ENCODE measurements at regions not wholly inside any gene's neighbourhood (a gene's known extent, or its start where the extent isn't known, plus 50 kb on each side); places are given as distances from the start of the nearest gene placed in this dataset.

DNA sequence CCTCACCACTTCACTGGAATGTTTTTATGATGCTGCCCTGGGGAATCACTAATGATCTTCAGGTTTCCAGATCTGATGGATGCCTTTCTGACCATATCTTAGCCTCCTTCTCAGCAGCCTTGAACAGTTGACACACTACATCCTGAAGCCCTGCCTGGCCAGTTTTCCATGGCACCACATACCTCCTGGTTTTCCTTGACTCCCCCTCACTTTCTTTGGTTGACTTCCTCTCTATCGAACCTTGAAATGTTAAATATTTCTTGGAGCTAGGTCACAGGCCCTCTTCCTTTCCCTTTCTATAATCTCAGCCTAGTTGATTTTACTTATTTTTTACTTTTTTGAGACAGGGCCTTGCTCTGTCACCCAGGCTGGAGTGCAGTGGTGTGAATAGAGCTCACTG lies 108.8 kb upstream of the CDK1 start:
- DNase-seq (ENCODE audit: low read depth in 4 of 4, low spot score in 3 of 4), result no peak

DNA sequence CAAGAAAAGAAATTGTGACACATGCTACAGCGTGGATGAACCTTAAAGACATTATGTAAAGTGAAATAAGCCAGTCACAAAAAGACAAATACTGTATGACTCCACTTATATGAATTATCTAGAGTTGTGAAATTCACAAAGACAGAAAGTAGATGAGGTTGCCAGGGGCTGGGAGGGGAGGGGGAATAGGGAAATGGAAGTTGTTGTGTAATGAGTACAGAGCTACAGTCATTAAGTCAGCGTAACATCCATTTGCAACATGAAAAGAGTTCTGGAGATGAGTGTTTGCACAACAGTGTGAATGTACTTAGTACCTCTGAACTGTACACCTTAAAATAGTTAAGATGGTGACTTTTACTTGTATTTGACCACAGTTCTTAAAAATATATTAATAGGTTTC lies 112.1 kb upstream of the CDK1 start:
- no peak for DNase-seq (ENCODE audit: low read depth in 4 of 4, low spot score in 3 of 4)

DNA sequence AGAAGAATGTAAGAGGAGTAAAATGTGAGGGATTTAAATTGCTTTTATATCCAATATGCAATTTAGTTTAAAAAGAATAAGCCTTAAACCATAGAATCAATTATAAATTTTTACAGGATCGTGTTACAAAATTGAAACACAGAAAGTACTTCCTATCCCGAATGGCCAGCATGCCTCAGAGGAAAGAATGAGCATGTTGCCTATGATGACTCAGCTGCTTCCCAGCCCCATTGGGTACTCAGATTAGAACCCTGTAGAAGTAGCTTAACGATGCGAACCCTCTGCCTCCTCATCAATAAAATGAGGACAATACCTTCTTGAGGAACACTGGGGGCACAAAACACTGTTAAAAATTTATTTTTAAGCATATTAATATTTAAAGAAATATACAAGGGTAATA lies 113.4 kb upstream of the CDK1 start:
- DNase-seq (ENCODE audit: low read depth in 4 of 4, low spot score in 3 of 4), result no peak

DNA sequence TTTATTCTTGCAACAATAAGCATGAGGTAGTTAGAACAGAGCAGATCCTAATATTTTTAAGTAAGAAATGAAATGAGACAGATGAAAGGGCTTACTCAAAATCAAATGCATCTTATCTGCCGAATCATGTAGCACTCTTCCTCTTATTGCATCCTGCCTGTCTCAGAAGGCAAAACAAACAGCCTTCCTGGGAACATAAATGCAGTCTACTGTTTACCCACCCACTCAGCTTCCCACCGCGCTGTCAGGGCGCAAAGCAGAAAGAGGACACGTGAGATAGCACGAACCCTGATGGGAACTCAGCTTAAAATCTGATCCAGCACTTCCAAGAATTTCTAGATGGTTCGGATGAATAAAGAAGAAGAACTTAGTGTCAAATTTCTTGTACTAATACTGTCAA lies 114.4 kb upstream of the CDK1 start:
- no peak for DNase-seq (ENCODE audit: low read depth in 4 of 4, low spot score in 3 of 4)

DNA sequence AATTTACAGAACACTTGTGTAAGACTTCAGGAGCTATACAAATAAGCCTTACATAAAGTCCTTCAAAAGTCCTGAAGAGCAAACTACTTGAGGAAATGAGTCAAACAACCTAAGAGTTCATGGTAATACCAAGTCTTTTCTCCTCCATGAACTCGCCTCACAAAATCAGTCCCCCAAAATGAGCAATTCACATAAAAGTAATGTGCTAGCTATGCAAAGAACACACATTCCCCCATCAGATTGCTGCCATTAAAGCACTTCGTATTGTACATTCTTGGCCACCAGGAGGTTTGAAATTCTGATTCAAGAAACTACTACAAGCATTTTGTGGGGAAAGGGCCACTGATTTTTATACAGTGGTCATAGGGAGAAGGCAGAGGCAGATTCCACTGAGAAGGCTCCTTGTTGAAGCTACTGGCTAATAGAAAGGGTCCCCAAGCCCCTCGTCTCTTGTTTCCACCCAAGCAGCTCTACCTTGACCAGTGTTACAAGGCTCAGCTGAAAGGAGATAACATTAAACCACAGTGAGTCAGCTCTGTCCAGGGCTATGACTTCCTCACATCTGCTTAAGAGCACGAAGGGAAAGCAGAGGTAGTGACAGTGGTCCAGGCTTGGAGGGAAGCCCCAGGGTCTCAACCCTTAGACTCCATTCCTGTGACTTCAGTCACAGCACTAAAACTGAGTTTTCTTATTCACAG lies 115.2 kb upstream of the CDK1 start:
- no peak for DNase-seq (ENCODE audit: low read depth in 4 of 4, low spot score in 3 of 4)

GRCh38 chr10:60661637-60662036 lies 116.6 kb upstream of the CDK1 start:
- DNase-seq (ENCODE audit: low read depth in 4 of 4, low spot score in 3 of 4), result no peak

DNA sequence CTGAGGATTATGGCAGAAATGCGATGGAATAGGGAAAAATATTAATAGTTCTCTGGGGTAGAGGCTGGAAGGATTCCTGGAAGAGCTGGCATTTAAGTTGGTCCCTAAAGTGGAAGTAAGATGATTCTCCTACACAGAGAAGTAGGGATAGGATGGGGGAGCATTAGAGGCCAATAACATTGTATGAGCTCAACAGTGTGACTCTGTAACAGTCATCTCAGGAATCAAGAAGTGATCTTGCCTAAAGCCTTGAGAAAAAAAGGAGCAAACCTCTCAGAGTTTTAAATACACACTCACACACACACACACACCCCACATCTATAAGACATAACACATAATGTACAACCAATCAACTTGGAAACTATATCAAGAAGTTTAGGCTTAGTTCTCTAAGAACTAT lies 117.7 kb upstream of the CDK1 start:
- DNase-seq (ENCODE audit: low read depth in 4 of 4, low spot score in 3 of 4), result no peak

DNA sequence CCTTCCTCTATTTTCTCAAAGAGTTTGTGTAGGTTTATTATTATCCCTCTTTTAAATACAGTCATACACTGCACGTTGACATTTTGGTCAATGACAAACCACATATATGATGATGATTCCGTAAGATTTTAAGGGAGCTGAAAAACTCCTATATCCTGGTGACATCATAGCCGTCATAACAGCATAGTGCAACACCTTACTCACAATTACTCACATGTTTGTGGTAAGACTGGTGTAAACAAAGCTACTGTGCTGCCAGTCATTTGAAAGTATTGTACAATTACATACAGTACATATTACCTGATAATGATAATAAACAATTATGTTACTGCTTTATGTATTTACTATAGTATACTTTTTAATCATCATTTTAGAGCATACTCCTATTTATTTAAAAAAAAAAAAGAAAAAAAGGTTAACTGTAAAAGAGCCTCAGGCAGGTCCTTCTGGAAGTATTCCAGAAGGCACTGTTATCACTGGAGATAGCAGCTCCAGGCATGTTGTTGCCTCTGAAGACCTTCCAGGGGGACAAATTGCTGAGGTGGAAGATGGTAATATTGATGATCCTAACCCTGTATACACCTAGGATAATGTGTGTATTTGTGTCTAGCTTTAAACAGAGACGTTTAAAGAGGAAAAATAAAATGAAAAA lies 123.3 kb upstream of the CDK1 start:
- DNase-seq (ENCODE audit: low read depth in 4 of 4, low spot score in 3 of 4), result no peak

DNA sequence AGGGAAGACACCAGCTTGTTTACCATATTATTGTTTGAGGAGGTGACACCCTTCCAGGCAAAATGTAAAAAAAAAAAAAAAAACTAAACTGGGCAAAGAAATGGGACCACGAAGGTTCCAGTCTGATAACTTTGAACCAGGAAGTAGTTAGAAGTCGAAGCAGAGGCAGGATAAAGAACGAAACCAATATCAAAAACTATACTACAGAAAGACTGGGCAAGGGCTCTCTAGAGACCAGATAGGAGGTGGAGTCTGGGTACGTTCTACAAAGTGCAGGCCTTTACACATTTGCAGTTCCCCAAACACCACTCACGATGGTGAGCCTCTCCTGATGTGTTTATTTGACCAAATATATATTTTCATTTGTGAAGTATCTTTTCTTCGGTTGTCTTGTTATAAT lies 125.7 kb upstream of the CDK1 start:
- DNase-seq (ENCODE audit: low read depth in 4 of 4, low spot score in 3 of 4), result no peak

DNA sequence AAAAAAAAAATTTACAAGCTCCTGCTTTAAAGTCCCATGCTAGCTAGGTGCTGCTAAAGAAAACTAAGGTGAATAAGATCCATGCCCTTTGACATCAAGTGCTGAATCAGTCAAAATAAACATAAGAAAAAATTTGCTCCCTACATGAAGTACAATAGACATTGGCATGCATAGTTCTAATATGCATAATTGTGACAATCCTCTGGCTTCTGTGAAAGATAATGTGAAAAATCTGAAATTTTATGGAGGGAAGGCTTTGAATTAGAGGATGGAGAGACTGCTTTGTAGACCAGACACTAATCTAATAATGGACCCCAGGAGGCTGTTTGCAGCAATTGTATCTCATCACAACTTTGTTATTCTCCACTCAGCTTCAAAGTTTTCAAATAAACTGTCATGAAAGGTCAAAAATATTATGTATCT lies 127.9 kb upstream of the CDK1 start:
- no peak for DNase-seq (ENCODE audit: low read depth in 4 of 4, low spot score in 3 of 4)

GRCh38 chr10:60649485-60650377 lies 128.5 kb upstream of the CDK1 start:
- no peak for DNase-seq (ENCODE audit: low read depth in 4 of 4, low spot score in 3 of 4)

DNA sequence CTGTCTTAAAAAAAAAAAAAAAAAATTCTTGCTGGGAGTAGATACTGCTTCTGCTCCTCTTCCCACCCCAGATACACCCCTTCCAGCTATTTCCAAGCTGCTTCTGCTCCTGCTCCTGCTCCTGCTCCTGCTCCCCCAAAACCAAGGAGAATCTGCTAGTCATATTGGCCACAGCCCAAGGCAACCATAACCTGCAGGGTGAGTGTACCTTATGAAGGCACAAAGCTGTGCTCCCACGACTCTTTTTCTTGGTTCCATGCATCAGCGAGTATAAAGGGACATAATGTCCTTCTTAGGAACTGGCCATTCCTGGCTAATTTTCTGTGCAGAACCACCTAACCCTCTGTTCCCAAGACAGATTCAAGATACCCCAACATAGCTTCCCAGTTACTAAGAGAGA lies 129.5 kb upstream of the CDK1 start:
- DNase-seq (ENCODE audit: low read depth in 4 of 4, low spot score in 3 of 4), result no peak

- DNase-seq (ENCODE audit: low read depth in 4 of 4, low spot score in 3 of 4), result peak; percentile 31 to 48 (median 40)
Measured at GRCh38 chr10:60646966-60647796, 131.1 kb upstream of the CDK1 start.

DNA sequence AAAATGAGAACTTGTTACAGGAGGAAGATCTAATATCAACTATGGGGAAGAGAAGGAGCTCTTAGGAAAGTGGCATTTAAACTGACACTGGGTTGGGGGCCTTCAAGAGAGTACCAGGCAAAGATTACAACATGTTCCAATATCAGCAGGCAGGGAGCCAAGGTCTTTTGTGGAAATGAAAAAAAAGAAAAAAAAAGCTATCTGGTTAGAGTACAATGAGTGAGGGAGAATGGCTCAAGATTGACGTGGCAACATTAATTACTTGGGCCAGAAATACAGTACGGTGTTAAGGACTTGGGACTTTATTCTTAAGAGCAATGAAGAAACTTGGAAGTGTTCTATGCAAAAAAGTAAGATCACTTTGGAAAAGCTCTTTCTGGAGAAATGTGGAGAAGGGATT lies 132.3 kb upstream of the CDK1 start:
- no peak for DNase-seq (ENCODE audit: low read depth in 4 of 4, low spot score in 3 of 4)

DNA sequence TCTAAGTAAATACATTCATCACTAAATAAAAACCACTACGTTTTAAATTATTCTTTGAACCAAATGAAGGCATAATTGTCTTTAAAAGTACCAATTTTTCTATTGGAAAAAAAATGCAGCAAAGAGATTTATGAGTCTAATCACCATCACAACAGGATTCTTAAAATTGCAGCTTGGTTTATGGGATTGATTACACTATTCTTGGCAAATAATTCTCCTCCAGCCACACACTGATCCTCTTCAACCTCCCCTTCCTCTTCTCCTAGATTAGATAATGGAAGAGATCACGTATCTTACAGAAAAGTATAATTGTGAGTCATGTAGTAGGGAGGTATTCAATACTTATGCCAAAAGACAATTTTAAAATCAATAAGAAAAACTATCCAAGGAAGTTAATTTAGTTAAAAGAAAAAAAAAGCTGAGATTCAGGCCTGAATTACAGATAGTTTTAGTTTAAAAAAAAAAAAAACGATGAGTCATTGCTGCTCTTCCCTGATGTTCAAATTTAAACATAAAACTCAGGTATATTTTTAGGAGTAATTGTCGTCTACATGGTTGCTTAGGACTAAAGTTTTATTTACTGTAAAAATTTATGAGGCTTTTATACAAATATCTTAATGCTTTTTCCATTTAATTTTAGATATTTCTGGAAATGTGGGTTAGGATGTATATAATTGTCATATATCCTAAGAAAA lies 133.7 kb upstream of the CDK1 start:
- DNase-seq (ENCODE audit: low read depth in 4 of 4, low spot score in 3 of 4), result no peak

DNA sequence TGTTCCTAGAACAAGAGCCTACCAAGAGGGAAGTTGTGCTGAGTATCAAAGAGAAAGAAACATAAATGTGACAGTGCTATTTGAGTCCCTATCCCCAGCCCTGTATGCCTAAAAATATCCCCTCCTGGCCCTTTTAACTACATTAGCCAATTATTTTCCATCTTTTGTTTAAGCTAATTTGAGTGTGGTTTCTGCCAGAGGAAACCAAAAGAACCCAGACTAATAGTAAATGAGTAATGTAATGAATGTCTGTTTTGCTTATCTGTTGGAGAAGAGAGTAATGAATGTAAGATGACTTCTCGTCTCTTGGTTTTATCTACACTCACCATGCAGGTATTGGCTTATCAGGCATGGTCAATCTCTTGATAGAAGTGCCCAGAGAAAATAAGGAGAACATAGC lies 134.4 kb upstream of the CDK1 start:
- no peak for DNase-seq (ENCODE audit: low read depth in 4 of 4, low spot score in 3 of 4)

DNA sequence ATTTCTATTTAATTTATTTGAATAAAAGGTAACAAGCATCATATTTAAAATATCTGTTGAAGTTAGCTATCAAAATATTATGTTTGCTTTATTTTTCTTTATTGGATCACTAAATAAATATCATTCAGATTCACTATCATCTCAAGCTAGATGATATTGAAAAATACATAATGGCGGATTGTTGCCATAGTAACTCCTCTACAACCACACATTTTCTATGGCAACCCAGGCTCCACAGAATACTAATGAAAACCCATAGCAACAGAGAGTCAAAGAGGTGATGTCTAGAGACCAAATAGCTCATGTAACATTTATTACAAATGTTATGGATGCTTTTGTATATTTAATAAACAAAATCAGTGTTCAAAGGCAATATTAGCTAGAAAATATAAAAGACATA lies 148.9 kb upstream of the CDK1 start:
- no peak for DNase-seq (ENCODE audit: low read depth in 4 of 4, low spot score in 3 of 4)

DNA sequence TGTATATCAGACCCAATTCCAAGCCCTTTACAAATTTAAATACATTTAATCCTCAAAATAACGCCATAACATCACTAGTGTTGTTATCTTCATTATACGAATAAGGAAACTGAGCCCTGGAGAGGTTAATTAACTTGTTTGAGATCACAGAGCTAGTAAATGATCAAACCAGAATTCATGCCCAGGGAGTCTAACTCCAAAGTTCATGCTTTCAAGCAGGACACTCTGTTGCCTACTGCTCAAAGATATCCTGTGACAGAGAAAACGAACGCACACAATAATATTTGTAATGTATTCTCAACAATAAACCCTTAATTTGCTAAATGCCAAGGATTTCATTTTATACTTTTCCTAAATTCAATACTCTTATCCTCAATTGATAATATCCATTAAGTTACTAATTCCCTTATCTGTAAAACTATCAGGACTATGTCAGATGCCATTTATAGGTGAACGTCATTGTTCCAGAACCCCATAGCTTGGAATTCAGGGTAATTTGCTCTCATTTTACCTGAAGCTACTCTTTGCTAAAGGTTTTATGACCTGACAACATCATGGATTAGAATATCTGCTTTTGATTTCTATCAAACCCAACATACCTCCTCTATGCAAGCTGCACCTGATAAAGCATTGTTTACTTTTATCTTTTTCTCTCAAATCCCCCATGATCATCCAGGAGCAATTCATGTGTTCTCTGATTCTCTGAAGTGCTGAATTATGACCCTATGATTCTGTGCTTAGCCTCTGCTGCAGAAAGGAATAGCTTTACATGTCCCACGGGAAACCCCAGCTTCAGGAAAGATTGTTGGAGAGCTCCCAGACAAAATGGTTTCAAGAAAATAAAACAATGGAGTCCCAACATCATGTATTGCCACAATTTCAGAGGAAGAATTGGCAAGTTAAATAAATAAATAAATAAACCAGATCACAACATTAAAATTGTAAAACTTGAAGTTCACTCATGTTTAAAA lies 150.2 kb upstream of the CDK1 start:
- DNase-seq (ENCODE audit: low read depth in 4 of 4, low spot score in 3 of 4), result no peak

DNA sequence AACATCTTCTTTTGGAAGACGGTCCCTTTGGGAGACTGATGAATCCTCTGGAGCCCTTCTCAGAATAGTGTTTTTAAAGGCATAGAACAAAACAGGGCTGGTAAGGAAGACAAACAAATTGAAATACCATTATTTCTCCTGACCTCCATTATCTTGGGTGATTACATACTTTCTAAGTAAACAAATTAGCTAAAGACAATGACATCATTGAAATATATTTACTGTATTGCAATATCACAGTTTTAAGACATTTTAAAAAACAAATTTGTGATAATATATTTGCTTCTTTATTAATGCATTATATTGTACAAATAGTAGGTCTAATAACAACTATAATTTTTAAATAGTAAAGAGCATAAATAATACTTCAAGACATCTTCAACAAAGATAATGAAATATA lies 152.2 kb upstream of the CDK1 start:
- DNase-seq (ENCODE audit: low read depth in 4 of 4, low spot score in 3 of 4), result no peak

Measured in right renal pelvis (tissue), 4 donors.